HCT116 (cell line): ENCODE measurements at regions not wholly inside any gene's neighbourhood (a gene's known extent, or its start where the extent isn't known, plus 50 kb on each side); places are given as distances from the start of the nearest gene placed in this dataset.

Experiments
- ATAC-seq: fragments of 200-7000 bp; cut with Tn5 transposase; 2 replicates; pipeline ENCODE4 v1.9.1; 2020; ENCODE audit warnings: mild to moderate bottlenecking, moderate library complexity
- BruUV-seq: library from RNA; stranded (reverse); fragments of 400-500 nt; replicated peaks from 2 replicates; lab custom pipeline; 2021; lab: Mats Ljungman, UMichigan
- CTCF ChIA-PET: fragments of 300-600 bp; sonication (Branson Sonifier 250); formaldehyde crosslinking; loops from one replicate; lab custom pipeline; 2021; ENCODE audit warnings: antibody characterized with exemption; lab: Charles Lee
- POLR2A ChIA-PET: fragments of 300-600, 350-600 bp; sonication (Branson Sonifier 250); formaldehyde crosslinking; loops from one replicate; lab custom pipeline; 2021; ENCODE audit warnings: antibody characterized with exemption; lab: Charles Lee
- RAD21 ChIA-PET, 2 experiments: fragments of 300-600 bp; sonication (Branson Sonifier 250); formaldehyde crosslinking; loops; one replicate each; lab custom pipeline; 2023; ENCODE audit warnings: low total read pairs in 2 of 2; ENCODE audit not compliant: uncharacterized antibody in 2 of 2, unreplicated experiment in 2 of 2, low non-redundant PET in 1 of 2; lab: Charles Lee
- DNase-seq: peaks from one replicate; pipeline ENCODE4 v3.0.0-alpha.2; 2010; ENCODE audit warnings: low read depth, low spot score
- H2AFZ ChIP-seq: fragments of 200-600 bp; shearing (Covaris generic), sonication (generic); 2 replicates; pipeline ENCODE4 v1.6.1; 2017; ENCODE audit warnings: low read depth, mixed run types, mixed read lengths, antibody characterized with exemption, low read length; ENCODE audit not compliant: poor library complexity, severe bottlenecking
- H3K27ac ChIP-seq: 2 replicates; pipeline ENCODE4 v1.5.1; 2012; ENCODE audit warnings: low read depth, low read length
- H3K27me3 ChIP-seq: fragments of 200-600 bp; sonication (generic); 2 replicates; pipeline ENCODE4 v1.6.1; 2016; ENCODE audit warnings: mixed run types, low read length, mixed read lengths; ENCODE audit not compliant: insufficient read depth
- H3K36me3 ChIP-seq, 2 experiments: fragments of 200-500 bp in 1 of 2; fragments of 200-600 bp in 1 of 2; sonication (Bioruptor generic) in 1 of 2; sonication (generic) in 1 of 2; 2 replicates each; pipeline versions ENCODE4 v1.5.1 to v1.6.1; 2014 to 2016; ENCODE audit warnings: low read length in 2 of 2, inconsistent platforms in 1 of 2, mixed read lengths in 1 of 2, mixed run types in 1 of 2; ENCODE audit not compliant: insufficient read depth in 2 of 2, control insufficient read depth in 1 of 2
- H3K4me1 ChIP-seq, 2 experiments: fragments of 200-600 bp in 1 of 2; sonication (generic) in 1 of 2; 2 replicates each; pipeline versions ENCODE4 v1.5.1 to v1.6.1; 2012 to 2017; ENCODE audit warnings: low read length in 2 of 2, inconsistent platforms in 1 of 2, mild to moderate bottlenecking in 1 of 2, mixed read lengths in 1 of 2, mixed run types in 1 of 2, moderate library complexity in 1 of 2; ENCODE audit not compliant: insufficient read depth in 2 of 2, control insufficient read depth in 1 of 2
- H3K4me2 ChIP-seq: fragments of 200-600 bp; sonication (generic); 2 replicates; pipeline ENCODE4 v1.6.1; 2017; ENCODE audit warnings: mixed run types, low read length, mixed read lengths
- H3K4me3 ChIP-seq, 2 experiments: fragments of 200-600 bp in 1 of 2; sonication (generic) in 1 of 2; replicated peaks in 1 of 2; 2 replicates each; pipeline ENCODE4 v1.5.1; 2011 to 2016; ENCODE audit warnings: low read length in 2 of 2, control low read depth in 1 of 2, low read depth in 1 of 2, mild to moderate bottlenecking in 1 of 2, mixed read lengths in 1 of 2, mixed run types in 1 of 2
- H3K79me2 ChIP-seq: fragments of 200-600 bp; sonication (generic); 2 replicates; pipeline ENCODE4 v1.6.1; 2017; ENCODE audit warnings: mild to moderate bottlenecking, mixed run types, low read length, moderate library complexity, mixed read lengths; ENCODE audit not compliant: insufficient read depth
- H3K9ac ChIP-seq: fragments of 200-600 bp; sonication (generic); 2 replicates; pipeline ENCODE4 v1.6.1; 2016; ENCODE audit warnings: low read length, mixed read lengths
- H3K9me2 ChIP-seq: fragments of 200-600 bp; sonication (generic), shearing (Covaris generic); 2 replicates; pipeline ENCODE4 v1.6.1; 2017; ENCODE audit warnings: mixed run types, mild to moderate bottlenecking, moderate library complexity; ENCODE audit not compliant: insufficient read depth
- H3K9me3 ChIP-seq, 2 experiments: fragments of 200-500 bp in 1 of 2; fragments of 200-600 bp in 1 of 2; sonication (Bioruptor generic) in 1 of 2; sonication (generic) in 1 of 2; 2 replicates each; pipeline ENCODE4 v1.6.1; 2014 to 2017; ENCODE audit warnings: low read length in 2 of 2, mixed read lengths in 2 of 2, inconsistent platforms in 1 of 2, low read depth in 1 of 2, mild to moderate bottlenecking in 1 of 2, mixed run types in 1 of 2, moderate library complexity in 1 of 2; ENCODE audit not compliant: control insufficient read depth in 1 of 2, insufficient read depth in 1 of 2
- H4K20me1 ChIP-seq: fragments of 200-600 bp; sonication (generic), shearing (Covaris generic); 2 replicates; pipeline ENCODE4 v1.6.1; 2017; ENCODE audit warnings: mixed run types, mild to moderate bottlenecking, moderate library complexity; ENCODE audit not compliant: insufficient read depth
- ATF3 ChIP-seq: IDR thresholded peaks from 2 replicates; pipeline ENCODE4 v1.6.1; 2012
- CEBPB ChIP-seq: IDR thresholded peaks from 2 replicates; pipeline ENCODE4 v1.6.1; 2012; ENCODE audit warnings: low read depth
- EGR1 ChIP-seq: IDR thresholded peaks from 2 replicates; pipeline ENCODE4 v1.6.1; 2012; ENCODE audit warnings: low read depth
- ELF1 ChIP-seq: IDR thresholded peaks from 2 replicates; pipeline ENCODE4 v1.6.1; 2012; ENCODE audit warnings: low read depth, borderline replicate concordance
- EZH2 ChIP-seq: fragments of 200-600 bp; sonication (generic); IDR thresholded peaks from 2 replicates; pipeline ENCODE4 v1.6.1; 2017; ENCODE audit warnings: antibody characterized with exemption, mixed run types
- EZH2phosphoT487 ChIP-seq: fragments of 200-600 bp; IDR thresholded peaks from 2 replicates; pipeline ENCODE4 v1.6.1; 2018; ENCODE audit warnings: antibody characterized with exemption, borderline replicate concordance
- FOSL1 ChIP-seq: IDR thresholded peaks from 2 replicates; pipeline ENCODE4 v1.6.1; 2012; ENCODE audit warnings: low read depth
- JUND ChIP-seq: IDR thresholded peaks from 2 replicates; pipeline ENCODE4 v1.6.1; 2012
- MAX ChIP-seq: IDR thresholded peaks from 2 replicates; pipeline ENCODE4 v1.6.1; 2012
- POLR2A ChIP-seq: IDR thresholded peaks from 2 replicates; pipeline ENCODE4 v1.7.0; 2011; ENCODE audit warnings: borderline replicate concordance; ENCODE audit not compliant: insufficient read depth, insufficient read length; ENCODE audit errors: extremely low read depth
- RAD21 ChIP-seq: IDR thresholded peaks from 2 replicates; pipeline ENCODE4 v1.6.1; 2012; ENCODE audit warnings: low read depth, mild to moderate bottlenecking
- SRF ChIP-seq: IDR thresholded peaks from 2 replicates; pipeline ENCODE4 v1.6.1; 2012; ENCODE audit warnings: low read depth
- YY1 ChIP-seq: IDR thresholded peaks from 2 replicates; pipeline ENCODE4 v1.6.1; 2011; ENCODE audit warnings: low read length, low read depth, moderate library complexity, mild to moderate bottlenecking; ENCODE audit not compliant: insufficient replicate concordance; ENCODE audit errors: extremely low read depth
- ZBTB33 ChIP-seq: IDR thresholded peaks from 2 replicates; pipeline ENCODE4 v1.6.1; 2011; ENCODE audit warnings: mild to moderate bottlenecking, low read length, moderate library complexity; ENCODE audit not compliant: insufficient replicate concordance; ENCODE audit errors: extremely low read depth
- ZFX ChIP-seq: fragments of 450-650 bp; IDR thresholded peaks from 2 replicates; pipeline ENCODE4 v1.6.1; 2017
- ZNF274 ChIP-seq: fragments of 200-500 bp; sonication (Bioruptor generic); IDR thresholded peaks from 2 replicates; pipeline ENCODE4 v1.6.1; 2014; ENCODE audit warnings: mild to moderate bottlenecking, low read depth, low read length, inconsistent platforms
- intact Hi-C: fragments of 100-400 bp; cut with micrococcal nuclease; formaldehyde crosslinking; loops from 2 replicates; pipeline ENCODE4 v1.10.0; 2022
- TF ChIP-seq, protein P1 (sequence below), 3 experiments: fragments of 200-600 bp in 1 of 3; sonication (generic) in 1 of 3; IDR thresholded peaks in 2 of 3; conservative IDR thresholded peaks in 1 of 3; 2 replicates each; pipeline ENCODE4 v1.5.1; 2012 to 2017; ENCODE audit warnings: low read depth in 2 of 3, low read length in 2 of 3, antibody characterized with exemption in 1 of 3, borderline replicate concordance in 1 of 3, control low read depth in 1 of 3, mild to moderate bottlenecking in 1 of 3, mixed read lengths in 1 of 3, mixed run types in 1 of 3, moderate library complexity in 1 of 3; ENCODE audit not compliant: insufficient read depth in 1 of 3

DNA sequence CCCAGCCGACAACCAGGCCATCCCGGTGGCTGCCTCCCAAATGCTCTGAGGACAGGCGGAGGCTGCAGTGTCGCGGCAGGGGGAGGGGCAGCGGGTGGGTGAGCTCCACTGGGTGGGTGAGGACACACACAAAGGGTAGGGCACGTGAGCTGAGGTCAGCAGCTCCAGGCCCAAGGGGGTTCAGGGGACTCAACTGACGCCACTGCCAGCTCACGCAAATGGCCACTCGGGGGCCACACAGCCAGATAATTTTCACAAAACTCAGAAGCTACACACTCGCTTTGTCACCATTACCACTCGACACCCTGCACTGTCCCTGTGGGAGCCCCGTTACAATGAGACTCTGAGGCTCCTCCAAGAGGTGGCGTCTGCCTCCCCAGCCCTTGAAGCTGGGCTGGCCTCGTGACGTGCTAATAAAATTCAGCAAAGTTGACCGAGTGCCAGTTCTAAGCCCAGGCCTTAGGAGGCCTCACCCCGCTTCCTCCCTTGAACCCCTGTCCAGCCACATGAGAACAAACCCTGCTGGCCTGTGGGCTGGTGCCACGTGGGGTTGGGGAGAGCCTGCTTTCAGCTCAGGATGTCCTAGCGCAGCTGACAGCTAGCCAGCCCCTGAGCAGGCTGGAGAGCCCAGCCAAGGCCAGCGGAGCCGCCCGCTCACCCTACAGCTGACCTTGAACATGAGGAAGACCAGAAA is 56.9 kb downstream of the RMI2 start:
- CTCF ChIA-PET, result interaction anchor here (0.9 kb wide), 1 partner anchor 312 kb away, joined by 3 read pairs; no protein-coding TSS in a partner anchor

More for the DNA sequence above, 56.9 kb downstream of the RMI2 start:
- Histone ChIP-seq H3K9me3 (no peaks in the 10 kb centered on the region), H3K4me3 (no peak overlapping the region), H2AFZ (no peak overlapping the region), H4K20me1 (no peaks in the 10 kb centered on the region), H3K4me1 (no peaks in the 10 kb centered on the region; a peak in 1 of 4 replicates), H3K4me2 (no peak overlapping the region), H3K9me2 (no peaks in the 10 kb centered on the region), H3K27me3 (no peaks in the 10 kb centered on the region), H3K9ac (no peak overlapping the region), H3K79me2 (no peaks in the 10 kb centered on the region), H3K27ac (no peak overlapping the region), H3K36me3 (no peaks in the 10 kb centered on the region)
- intact Hi-C loops, result no loop called here
- ATAC-seq, result no peak
- no peak for DNase-seq
- no TSS peak for BruUV-seq
- TF ChIP-seq ZBTB33 (no peak), CEBPB (no peak), EZH2 (no peak), YY1 (no peak), SRF (no peak), ZFX (no peak), MAX (no peak), EGR1 (no peak), ATF3 (no peak), POLR2A (no peak), ELF1 (no peak), FOSL1 (no peak), RAD21 (no peak), JUND (no peak), EZH2phosphoT487 (no peak), ZNF274 (no peak)
- TF ChIP-seq, protein P1, sequence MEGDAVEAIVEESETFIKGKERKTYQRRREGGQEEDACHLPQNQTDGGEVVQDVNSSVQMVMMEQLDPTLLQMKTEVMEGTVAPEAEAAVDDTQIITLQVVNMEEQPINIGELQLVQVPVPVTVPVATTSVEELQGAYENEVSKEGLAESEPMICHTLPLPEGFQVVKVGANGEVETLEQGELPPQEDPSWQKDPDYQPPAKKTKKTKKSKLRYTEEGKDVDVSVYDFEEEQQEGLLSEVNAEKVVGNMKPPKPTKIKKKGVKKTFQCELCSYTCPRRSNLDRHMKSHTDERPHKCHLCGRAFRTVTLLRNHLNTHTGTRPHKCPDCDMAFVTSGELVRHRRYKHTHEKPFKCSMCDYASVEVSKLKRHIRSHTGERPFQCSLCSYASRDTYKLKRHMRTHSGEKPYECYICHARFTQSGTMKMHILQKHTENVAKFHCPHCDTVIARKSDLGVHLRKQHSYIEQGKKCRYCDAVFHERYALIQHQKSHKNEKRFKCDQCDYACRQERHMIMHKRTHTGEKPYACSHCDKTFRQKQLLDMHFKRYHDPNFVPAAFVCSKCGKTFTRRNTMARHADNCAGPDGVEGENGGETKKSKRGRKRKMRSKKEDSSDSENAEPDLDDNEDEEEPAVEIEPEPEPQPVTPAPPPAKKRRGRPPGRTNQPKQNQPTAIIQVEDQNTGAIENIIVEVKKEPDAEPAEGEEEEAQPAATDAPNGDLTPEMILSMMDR (IDR thresholded peaks at IDR 0.05 in 2 of 3, conservative IDR thresholded peaks at IDR 0.05 in 1 of 3; ENCODE audit: borderline replicate concordance in 1 of 3, insufficient read depth in 1 of 3, low read depth in 2 of 3, low read length in 2 of 3), result no peak
- ChIA-PET RAD21 (no interaction called here), POLR2A (no interaction called here)
